ENCODE measurements at regions not wholly inside any gene's neighbourhood (a gene's known extent, or its start where the extent isn't known, plus 50 kb on each side); places are given as distances from the start of the nearest gene placed in this dataset.

GRCh38 chr10:64261092-64261491 is 739.9 kb downstream of the REEP3 start (continued):
- TF ChIP-seq ZBTB10 (CRISPR knock-in tag; IDR thresholded peaks at IDR 0.05; ENCODE audit: borderline replicate concordance) (no peak), ZNF543 (CRISPR knock-in tag; IDR thresholded peaks at IDR 0.05) (no peak)
- TF ChIP-seq, protein P1, sequence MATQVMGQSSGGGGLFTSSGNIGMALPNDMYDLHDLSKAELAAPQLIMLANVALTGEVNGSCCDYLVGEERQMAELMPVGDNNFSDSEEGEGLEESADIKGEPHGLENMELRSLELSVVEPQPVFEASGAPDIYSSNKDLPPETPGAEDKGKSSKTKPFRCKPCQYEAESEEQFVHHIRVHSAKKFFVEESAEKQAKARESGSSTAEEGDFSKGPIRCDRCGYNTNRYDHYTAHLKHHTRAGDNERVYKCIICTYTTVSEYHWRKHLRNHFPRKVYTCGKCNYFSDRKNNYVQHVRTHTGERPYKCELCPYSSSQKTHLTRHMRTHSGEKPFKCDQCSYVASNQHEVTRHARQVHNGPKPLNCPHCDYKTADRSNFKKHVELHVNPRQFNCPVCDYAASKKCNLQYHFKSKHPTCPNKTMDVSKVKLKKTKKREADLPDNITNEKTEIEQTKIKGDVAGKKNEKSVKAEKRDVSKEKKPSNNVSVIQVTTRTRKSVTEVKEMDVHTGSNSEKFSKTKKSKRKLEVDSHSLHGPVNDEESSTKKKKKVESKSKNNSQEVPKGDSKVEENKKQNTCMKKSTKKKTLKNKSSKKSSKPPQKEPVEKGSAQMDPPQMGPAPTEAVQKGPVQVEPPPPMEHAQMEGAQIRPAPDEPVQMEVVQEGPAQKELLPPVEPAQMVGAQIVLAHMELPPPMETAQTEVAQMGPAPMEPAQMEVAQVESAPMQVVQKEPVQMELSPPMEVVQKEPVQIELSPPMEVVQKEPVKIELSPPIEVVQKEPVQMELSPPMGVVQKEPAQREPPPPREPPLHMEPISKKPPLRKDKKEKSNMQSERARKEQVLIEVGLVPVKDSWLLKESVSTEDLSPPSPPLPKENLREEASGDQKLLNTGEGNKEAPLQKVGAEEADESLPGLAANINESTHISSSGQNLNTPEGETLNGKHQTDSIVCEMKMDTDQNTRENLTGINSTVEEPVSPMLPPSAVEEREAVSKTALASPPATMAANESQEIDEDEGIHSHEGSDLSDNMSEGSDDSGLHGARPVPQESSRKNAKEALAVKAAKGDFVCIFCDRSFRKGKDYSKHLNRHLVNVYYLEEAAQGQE (IDR thresholded peaks at IDR 0.05; ENCODE audit: borderline replicate concordance in 1 of 2, low read depth in 1 of 2, low read length in 2 of 2): no peak

GRCh38 chr10:64261676-64262075 is 740.5 kb downstream of the REEP3 start:
- ATAC-seq: no peak
- CTCF ChIA-PET (ENCODE audit: low intra/inter-chr PET ratio, low total read pairs): no interaction called here
- TF ChIP-seq, protein P2, sequence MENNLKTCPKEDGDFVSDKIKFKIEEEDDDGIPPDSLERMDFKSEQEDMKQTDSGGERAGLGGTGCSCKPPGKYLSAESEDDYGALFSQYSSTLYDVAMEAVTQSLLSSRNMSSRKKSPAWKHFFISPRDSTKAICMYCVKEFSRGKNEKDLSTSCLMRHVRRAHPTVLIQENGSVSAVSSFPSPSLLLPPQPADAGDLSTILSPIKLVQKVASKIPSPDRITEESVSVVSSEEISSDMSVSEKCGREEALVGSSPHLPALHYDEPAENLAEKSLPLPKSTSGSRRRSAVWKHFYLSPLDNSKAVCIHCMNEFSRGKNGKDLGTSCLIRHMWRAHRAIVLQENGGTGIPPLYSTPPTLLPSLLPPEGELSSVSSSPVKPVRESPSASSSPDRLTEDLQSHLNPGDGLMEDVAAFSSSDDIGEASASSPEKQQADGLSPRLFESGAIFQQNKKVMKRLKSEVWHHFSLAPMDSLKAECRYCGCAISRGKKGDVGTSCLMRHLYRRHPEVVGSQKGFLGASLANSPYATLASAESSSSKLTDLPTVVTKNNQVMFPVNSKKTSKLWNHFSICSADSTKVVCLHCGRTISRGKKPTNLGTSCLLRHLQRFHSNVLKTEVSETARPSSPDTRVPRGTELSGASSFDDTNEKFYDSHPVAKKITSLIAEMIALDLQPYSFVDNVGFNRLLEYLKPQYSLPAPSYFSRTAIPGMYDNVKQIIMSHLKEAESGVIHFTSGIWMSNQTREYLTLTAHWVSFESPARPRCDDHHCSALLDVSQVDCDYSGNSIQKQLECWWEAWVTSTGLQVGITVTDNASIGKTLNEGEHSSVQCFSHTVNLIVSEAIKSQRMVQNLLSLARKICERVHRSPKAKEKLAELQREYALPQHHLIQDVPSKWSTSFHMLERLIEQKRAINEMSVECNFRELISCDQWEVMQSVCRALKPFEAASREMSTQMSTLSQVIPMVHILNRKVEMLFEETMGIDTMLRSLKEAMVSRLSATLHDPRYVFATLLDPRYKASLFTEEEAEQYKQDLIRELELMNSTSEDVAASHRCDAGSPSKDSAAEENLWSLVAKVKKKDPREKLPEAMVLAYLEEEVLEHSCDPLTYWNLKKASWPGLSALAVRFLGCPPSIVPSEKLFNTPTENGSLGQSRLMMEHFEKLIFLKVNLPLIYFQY (CRISPR knock-in tag; IDR thresholded peaks at IDR 0.05; ENCODE audit: borderline replicate concordance): no peak
- TF ChIP-seq PREB (CRISPR knock-in tag; IDR thresholded peaks at IDR 0.05) (no peak), ONECUT2 (CRISPR knock-in tag; IDR thresholded peaks at IDR 0.05) (no peak), IRF2 (CRISPR knock-in tag; IDR thresholded peaks at IDR 0.05) (no peak), NFRKB (IDR thresholded peaks at IDR 0.05) (no peak), ZNF879 (CRISPR knock-in tag; IDR thresholded peaks at IDR 0.05) (no peak), ZNF777 (CRISPR knock-in tag; IDR thresholded peaks at IDR 0.05) (no peak), U2AF1 (optimal IDR thresholded peaks at IDR 0.05; ENCODE audit: low read depth, low read length) (no peak)
- TF ChIP-seq, protein P3, sequence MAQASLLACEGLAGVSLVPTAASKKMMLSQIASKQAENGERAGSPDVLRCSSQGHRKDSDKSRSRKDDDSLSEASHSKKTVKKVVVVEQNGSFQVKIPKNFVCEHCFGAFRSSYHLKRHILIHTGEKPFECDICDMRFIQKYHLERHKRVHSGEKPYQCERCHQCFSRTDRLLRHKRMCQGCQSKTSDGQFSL (CRISPR knock-in tag; IDR thresholded peaks at IDR 0.05): no peak

More at GRCh38 chr10:64261676-64262075, 740.5 kb downstream of the REEP3 start:
- DNase-seq (ENCODE audit: low spot score) (no peak), FAIRE-seq (no peak)
- intact Hi-C loops (cut with micrococcal nuclease; ENCODE audit: unreplicated experiment) (no loop called here), in situ Hi-C loops (cut with HindIII; ENCODE audit: extremely low pct_ligation_motif_present, low pct_unique_long_range_greater_than_20kb) (no loop called here)
- Histone ChIP-seq H2AFZ (ENCODE audit: low read length) (no peak overlapping the region), H3K9ac (ENCODE audit: insufficient read depth, low read depth, low read length) (no peak overlapping the region), H3K4me1 (ENCODE audit: insufficient read depth, low read length) (no peaks in the 10 kb centered on the region), H3K9me3 (ENCODE audit: low read length) (no peaks in the 10 kb centered on the region), H3K27ac (ENCODE audit: extremely low read length, insufficient read depth, low read length) (no peak overlapping the region), H3K79me2 (ENCODE audit: insufficient read depth, low read length) (no peaks in the 10 kb centered on the region), H3K4me3 (replicated peaks in 1 of 3; ENCODE audit: insufficient read depth in 1 of 3, low read depth in 2 of 3, low read length in 3 of 3) (no peak overlapping the region), H4K20me1 (ENCODE audit: insufficient read depth, low read length) (no peaks in the 10 kb centered on the region), H3K4me2 (ENCODE audit: low read depth, low read length) (no peak overlapping the region), H3K36me3 (replicated peaks in 1 of 2; ENCODE audit: control insufficient read depth in 1 of 2, insufficient read depth in 2 of 2, low read length in 2 of 2) (no peaks in the 10 kb centered on the region), H3K27me3 (ENCODE audit: control insufficient read depth in 1 of 2, insufficient read depth in 2 of 2, low read length in 2 of 2) (no peaks in the 10 kb centered on the region)
- no TSS peak for BruUV-seq (replicated peaks)
- POLR2A ChIA-PET: no interaction called here
- WGBS (ENCODE audit: low lambda C conversion rate): 12% methylated on average over 1 of the region's 1 CpG

Data from HepG2 (cell line).